ENCODE measurements at regions not wholly inside any gene's neighbourhood (a gene's known extent, or its start where the extent isn't known, plus 50 kb on each side); places are given as distances from the start of the nearest gene placed in this dataset.

DNA sequence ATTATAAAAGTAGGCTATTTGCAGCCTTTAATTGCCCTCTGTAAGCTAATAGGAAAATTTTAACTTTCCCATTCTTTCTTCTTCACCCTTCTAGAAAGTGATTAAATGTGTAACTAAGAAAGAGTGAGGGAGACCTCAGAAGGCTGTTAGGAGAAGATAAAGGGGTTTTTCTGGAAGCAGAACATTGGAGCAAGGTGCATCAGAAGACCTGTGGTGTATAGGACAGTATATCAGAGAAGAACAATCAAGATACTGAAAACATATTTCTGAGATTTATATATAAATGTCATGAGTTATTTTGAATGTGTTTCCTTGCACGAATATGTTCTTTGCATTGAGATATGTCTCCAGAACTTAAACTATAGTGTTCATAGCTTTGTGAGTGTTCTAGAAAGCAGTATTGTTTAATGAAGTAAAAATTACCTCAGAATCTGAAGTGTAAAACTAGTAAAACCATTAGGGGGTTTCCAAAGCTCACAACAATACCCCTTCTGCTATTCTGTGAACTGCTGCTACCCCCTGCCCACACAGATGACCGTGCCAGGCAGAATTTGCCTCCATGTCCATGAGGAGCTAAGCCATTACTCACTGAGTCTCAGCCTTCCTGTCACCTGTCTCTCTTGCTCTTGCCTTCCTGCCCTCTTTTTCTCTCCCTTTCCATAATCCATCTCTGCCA is 537.9 kb downstream of the EPHA4 start:
- Histone ChIP-seq H3K27ac (ENCODE audit: extremely low read length, insufficient read depth, low read length) (no peak overlapping the region), H4K20me1 (ENCODE audit: insufficient read depth, low read length) (no peaks in the 10 kb centered on the region), H3K4me3 (replicated peaks in 1 of 3; ENCODE audit: insufficient read depth in 1 of 3, low read depth in 2 of 3, low read length in 3 of 3) (no peak overlapping the region), H3K4me1 (ENCODE audit: insufficient read depth, low read length) (no peaks in the 10 kb centered on the region), H3K36me3 (replicated peaks in 1 of 2; ENCODE audit: control insufficient read depth in 1 of 2, insufficient read depth in 2 of 2, low read length in 2 of 2) (no peaks in the 10 kb centered on the region), H3K79me2 (ENCODE audit: insufficient read depth, low read length) (no peaks in the 10 kb centered on the region), H3K4me2 (ENCODE audit: low read depth, low read length) (no peak overlapping the region), H3K27me3 (ENCODE audit: control insufficient read depth in 1 of 2, insufficient read depth in 2 of 2, low read length in 2 of 2) (no peaks in the 10 kb centered on the region; a peak in 1 of 5 replicates), H3K9me3 (ENCODE audit: low read length) (no peaks in the 10 kb centered on the region), H2AFZ (ENCODE audit: low read length) (no peak overlapping the region), H3K9ac (ENCODE audit: insufficient read depth, low read depth, low read length) (no peak overlapping the region)
- in situ Hi-C loops (cut with HindIII; ENCODE audit: extremely low pct_ligation_motif_present, low pct_unique_long_range_greater_than_20kb), result no loop called here
- no TSS peak for BruUV-seq (replicated peaks)
- 4% methylated on average over 2 of the region's 2 CpGs for WGBS (ENCODE audit: low lambda C conversion rate)
- intact Hi-C loops (cut with micrococcal nuclease; ENCODE audit: unreplicated experiment), result no loop called here
- CTCF ChIA-PET (ENCODE audit: low intra/inter-chr PET ratio, low total read pairs), result no interaction called here
- FAIRE-seq (no peak), DNase-seq (ENCODE audit: low spot score) (no peak), ATAC-seq (no peak)
- POLR2A ChIA-PET, result no interaction called here
- TF ChIP-seq GLI4 (CRISPR knock-in tag; IDR thresholded peaks at IDR 0.05; ENCODE audit: borderline replicate concordance) (no peak), ZNF883 (CRISPR knock-in tag; IDR thresholded peaks at IDR 0.05; ENCODE audit: not compliant biosample characterization) (no peak), ZNF383 (CRISPR knock-in tag; IDR thresholded peaks at IDR 0.05; ENCODE audit: borderline replicate concordance) (no peak), ZNF7 (CRISPR knock-in tag; IDR thresholded peaks at IDR 0.05) (no peak), ZNF460 (CRISPR knock-in tag; IDR thresholded peaks at IDR 0.05; ENCODE audit: borderline replicate concordance) (no peak), ZNF484 (CRISPR knock-in tag; IDR thresholded peaks at IDR 0.05; ENCODE audit: borderline replicate concordance, low read depth) (no peak)
- TF ChIP-seq, protein P1, sequence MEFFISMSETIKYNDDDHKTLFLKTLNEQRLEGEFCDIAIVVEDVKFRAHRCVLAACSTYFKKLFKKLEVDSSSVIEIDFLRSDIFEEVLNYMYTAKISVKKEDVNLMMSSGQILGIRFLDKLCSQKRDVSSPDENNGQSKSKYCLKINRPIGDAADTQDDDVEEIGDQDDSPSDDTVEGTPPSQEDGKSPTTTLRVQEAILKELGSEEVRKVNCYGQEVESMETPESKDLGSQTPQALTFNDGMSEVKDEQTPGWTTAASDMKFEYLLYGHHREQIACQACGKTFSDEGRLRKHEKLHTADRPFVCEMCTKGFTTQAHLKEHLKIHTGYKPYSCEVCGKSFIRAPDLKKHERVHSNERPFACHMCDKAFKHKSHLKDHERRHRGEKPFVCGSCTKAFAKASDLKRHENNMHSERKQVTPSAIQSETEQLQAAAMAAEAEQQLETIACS (CRISPR knock-in tag; IDR thresholded peaks at IDR 0.05), result no peak
- TF ChIP-seq, protein P2, sequence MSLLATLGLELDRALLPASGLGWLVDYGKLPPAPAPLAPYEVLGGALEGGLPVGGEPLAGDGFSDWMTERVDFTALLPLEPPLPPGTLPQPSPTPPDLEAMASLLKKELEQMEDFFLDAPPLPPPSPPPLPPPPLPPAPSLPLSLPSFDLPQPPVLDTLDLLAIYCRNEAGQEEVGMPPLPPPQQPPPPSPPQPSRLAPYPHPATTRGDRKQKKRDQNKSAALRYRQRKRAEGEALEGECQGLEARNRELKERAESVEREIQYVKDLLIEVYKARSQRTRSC (CRISPR knock-in tag; IDR thresholded peaks at IDR 0.05; ENCODE audit: low read depth), result no peak
- TF ChIP-seq, protein P3, sequence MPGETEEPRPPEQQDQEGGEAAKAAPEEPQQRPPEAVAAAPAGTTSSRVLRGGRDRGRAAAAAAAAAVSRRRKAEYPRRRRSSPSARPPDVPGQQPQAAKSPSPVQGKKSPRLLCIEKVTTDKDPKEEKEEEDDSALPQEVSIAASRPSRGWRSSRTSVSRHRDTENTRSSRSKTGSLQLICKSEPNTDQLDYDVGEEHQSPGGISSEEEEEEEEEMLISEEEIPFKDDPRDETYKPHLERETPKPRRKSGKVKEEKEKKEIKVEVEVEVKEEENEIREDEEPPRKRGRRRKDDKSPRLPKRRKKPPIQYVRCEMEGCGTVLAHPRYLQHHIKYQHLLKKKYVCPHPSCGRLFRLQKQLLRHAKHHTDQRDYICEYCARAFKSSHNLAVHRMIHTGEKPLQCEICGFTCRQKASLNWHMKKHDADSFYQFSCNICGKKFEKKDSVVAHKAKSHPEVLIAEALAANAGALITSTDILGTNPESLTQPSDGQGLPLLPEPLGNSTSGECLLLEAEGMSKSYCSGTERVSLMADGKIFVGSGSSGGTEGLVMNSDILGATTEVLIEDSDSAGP (CRISPR knock-in tag; IDR thresholded peaks at IDR 0.05; ENCODE audit: borderline replicate concordance), result no peak
- TF ChIP-seq, protein P4, sequence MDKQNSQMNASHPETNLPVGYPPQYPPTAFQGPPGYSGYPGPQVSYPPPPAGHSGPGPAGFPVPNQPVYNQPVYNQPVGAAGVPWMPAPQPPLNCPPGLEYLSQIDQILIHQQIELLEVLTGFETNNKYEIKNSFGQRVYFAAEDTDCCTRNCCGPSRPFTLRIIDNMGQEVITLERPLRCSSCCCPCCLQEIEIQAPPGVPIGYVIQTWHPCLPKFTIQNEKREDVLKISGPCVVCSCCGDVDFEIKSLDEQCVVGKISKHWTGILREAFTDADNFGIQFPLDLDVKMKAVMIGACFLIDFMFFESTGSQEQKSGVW (CRISPR knock-in tag; IDR thresholded peaks at IDR 0.05; ENCODE audit: borderline replicate concordance), result no peak
- TF ChIP-seq, protein P5, sequence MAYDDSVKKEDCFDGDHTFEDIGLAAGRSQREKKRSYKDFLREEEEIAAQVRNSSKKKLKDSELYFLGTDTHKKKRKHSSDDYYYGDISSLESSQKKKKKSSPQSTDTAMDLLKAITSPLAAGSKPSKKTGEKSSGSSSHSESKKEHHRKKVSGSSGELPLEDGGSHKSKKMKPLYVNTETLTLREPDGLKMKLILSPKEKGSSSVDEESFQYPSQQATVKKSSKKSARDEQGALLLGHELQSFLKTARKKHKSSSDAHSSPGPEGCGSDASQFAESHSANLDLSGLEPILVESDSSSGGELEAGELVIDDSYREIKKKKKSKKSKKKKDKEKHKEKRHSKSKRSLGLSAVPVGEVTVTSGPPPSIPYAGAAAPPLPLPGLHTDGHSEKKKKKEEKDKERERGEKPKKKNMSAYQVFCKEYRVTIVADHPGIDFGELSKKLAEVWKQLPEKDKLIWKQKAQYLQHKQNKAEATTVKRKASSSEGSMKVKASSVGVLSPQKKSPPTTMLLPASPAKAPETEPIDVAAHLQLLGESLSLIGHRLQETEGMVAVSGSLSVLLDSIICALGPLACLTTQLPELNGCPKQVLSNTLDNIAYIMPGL (CRISPR knock-in tag; IDR thresholded peaks at IDR 0.05; ENCODE audit: borderline replicate concordance in 1 of 2, low read depth in 1 of 2), result no peak
- TF ChIP-seq, protein P6, sequence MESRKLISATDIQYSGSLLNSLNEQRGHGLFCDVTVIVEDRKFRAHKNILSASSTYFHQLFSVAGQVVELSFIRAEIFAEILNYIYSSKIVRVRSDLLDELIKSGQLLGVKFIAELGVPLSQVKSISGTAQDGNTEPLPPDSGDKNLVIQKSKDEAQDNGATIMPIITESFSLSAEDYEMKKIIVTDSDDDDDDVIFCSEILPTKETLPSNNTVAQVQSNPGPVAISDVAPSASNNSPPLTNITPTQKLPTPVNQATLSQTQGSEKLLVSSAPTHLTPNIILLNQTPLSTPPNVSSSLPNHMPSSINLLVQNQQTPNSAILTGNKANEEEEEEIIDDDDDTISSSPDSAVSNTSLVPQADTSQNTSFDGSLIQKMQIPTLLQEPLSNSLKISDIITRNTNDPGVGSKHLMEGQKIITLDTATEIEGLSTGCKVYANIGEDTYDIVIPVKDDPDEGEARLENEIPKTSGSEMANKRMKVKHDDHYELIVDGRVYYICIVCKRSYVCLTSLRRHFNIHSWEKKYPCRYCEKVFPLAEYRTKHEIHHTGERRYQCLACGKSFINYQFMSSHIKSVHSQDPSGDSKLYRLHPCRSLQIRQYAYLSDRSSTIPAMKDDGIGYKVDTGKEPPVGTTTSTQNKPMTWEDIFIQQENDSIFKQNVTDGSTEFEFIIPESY (CRISPR knock-in tag; IDR thresholded peaks at IDR 0.05), result no peak
- TF ChIP-seq, protein P7, sequence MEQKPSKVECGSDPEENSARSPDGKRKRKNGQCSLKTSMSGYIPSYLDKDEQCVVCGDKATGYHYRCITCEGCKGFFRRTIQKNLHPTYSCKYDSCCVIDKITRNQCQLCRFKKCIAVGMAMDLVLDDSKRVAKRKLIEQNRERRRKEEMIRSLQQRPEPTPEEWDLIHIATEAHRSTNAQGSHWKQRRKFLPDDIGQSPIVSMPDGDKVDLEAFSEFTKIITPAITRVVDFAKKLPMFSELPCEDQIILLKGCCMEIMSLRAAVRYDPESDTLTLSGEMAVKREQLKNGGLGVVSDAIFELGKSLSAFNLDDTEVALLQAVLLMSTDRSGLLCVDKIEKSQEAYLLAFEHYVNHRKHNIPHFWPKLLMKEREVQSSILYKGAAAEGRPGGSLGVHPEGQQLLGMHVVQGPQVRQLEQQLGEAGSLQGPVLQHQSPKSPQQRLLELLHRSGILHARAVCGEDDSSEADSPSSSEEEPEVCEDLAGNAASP (CRISPR knock-in tag; IDR thresholded peaks at IDR 0.05; ENCODE audit: borderline replicate concordance), result no peak
